Mucosa of descending colon (tissue), 3 donors: ENCODE measurements at regions not wholly inside any gene's neighbourhood (a gene's known extent, or its start where the extent isn't known, plus 50 kb on each side); places are given as distances from the start of the nearest gene placed in this dataset.

Experiments
- ATAC-seq: fragments of 200-7000 bp; cut with Tn5 transposase; one replicate; pipeline ENCODE4 v1.9.1; 2020; ENCODE audit warnings: mild to moderate bottlenecking, moderate library complexity
- DNase-seq, 3 donors: peaks; one replicate each; pipeline ENCODE4 v3.0.0-alpha.2; 2020
- H3K36me3 ChIP-seq: fragments of 200-600 bp; one replicate; pipeline ENCODE4 v1.8.0; 2021; ENCODE audit warnings: low read depth, mild to moderate bottlenecking
- H3K4me1 ChIP-seq: fragments of 200-600 bp; one replicate; pipeline ENCODE4 v1.8.0; 2021; ENCODE audit warnings: low read depth, mild to moderate bottlenecking
- H3K4me3 ChIP-seq: fragments of 200-600 bp; one replicate; pipeline ENCODE4 v1.8.0; 2021; ENCODE audit warnings: mild to moderate bottlenecking
- H3K9me3 ChIP-seq: fragments of 200-600 bp; one replicate; pipeline ENCODE4 v1.8.0; 2021; ENCODE audit warnings: mild to moderate bottlenecking
- intact Hi-C, 2 donors: fragments of 100-400 bp; cut with DNase I in 1 of 2; cut with micrococcal nuclease in 1 of 2; formaldehyde crosslinking; loops; one replicate each; pipeline versions ENCODE4 v1.11.0 to v1.11.1; 2022; cut with DNase I, micrococcal nuclease
- TF ChIP-seq, protein P1 (sequence below): fragments of 200-600 bp; IDR thresholded peaks from one replicate; pipeline ENCODE4 v1.8.0; 2022; ENCODE audit warnings: antibody characterized with exemption, mild to moderate bottlenecking
- donor health status: DM: no; HTN: no; CAD: no; lungs with moderate emphysema.
- donor health status: DM: no; HTN: no; CAD: no.
- donor health status: DM: no; HTN: yes; CAD: no.

DNA sequence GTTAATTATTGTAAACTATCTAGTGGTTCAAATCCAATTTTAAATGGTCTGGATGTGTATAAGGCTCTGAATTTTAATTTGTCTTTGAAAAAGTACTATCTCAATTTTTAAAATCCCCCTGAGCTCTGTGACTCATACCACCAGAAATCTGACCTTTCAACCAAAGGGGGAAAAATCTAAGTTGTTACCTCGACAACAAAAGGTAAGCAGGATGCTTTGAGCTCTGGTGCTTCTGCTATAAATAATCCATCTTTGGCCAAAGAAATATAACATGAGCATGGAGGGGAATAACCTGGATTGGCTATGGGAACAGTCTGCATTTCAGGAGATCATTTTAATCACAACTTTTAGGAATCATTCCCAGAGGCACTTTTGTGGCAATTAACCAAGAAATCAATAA, 76.3 kb upstream of the PCSK1 start:
- intact Hi-C loops = no loop called here
- TF ChIP-seq, protein P1, sequence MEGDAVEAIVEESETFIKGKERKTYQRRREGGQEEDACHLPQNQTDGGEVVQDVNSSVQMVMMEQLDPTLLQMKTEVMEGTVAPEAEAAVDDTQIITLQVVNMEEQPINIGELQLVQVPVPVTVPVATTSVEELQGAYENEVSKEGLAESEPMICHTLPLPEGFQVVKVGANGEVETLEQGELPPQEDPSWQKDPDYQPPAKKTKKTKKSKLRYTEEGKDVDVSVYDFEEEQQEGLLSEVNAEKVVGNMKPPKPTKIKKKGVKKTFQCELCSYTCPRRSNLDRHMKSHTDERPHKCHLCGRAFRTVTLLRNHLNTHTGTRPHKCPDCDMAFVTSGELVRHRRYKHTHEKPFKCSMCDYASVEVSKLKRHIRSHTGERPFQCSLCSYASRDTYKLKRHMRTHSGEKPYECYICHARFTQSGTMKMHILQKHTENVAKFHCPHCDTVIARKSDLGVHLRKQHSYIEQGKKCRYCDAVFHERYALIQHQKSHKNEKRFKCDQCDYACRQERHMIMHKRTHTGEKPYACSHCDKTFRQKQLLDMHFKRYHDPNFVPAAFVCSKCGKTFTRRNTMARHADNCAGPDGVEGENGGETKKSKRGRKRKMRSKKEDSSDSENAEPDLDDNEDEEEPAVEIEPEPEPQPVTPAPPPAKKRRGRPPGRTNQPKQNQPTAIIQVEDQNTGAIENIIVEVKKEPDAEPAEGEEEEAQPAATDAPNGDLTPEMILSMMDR = no peak
- H3K4me1 ChIP-seq = peaks cover 9% of the 10 kb centered on the region
- no peaks in the 10 kb centered on the region for H3K36me3 ChIP-seq
- DNase-seq (no peak), ATAC-seq (peak; percentile 6)
- H3K9me3 ChIP-seq = no peaks in the 10 kb centered on the region
- no peak overlapping the region for H3K4me3 ChIP-seq

DNA sequence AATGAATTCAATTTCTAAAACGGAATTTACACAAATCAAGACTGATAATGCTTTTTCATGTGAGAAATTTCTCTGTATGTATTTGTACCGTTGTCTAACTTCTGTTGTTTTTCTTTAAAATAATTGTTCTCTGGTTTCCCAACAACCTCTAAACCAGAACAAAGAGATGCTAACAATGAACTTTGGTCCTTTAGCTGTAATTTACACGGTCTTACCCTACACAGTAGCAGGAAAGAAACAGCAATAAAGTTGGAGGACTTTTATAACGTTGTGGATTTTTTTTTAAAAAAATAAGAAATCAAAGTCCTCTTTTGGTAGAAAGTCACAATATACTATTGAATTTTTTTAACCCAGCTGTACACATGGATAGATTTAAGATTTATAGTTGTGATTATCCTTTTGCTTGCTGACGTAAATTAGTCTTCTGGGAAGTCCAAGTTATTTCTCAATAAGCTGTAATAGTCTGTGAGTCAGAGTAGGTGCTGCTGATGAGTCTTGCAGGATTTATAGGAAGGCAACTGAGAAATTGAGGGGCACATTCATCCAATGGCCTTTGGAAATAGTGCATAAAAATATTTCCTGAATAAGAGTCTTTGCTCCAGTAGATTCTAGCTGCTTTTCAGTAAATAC, 76.8 kb upstream of the PCSK1 start:
- ATAC-seq (peak; percentile 91), DNase-seq (no peak)
- no peaks in the 10 kb centered on the region for H3K36me3 ChIP-seq
- no peak overlapping the region for H3K4me3 ChIP-seq
- TF ChIP-seq, protein P1 = no peak
- intact Hi-C loops = no loop called here
- H3K9me3 ChIP-seq = no peaks in the 10 kb centered on the region
- H3K4me1 ChIP-seq = peaks cover 9% of the 10 kb centered on the region

DNA sequence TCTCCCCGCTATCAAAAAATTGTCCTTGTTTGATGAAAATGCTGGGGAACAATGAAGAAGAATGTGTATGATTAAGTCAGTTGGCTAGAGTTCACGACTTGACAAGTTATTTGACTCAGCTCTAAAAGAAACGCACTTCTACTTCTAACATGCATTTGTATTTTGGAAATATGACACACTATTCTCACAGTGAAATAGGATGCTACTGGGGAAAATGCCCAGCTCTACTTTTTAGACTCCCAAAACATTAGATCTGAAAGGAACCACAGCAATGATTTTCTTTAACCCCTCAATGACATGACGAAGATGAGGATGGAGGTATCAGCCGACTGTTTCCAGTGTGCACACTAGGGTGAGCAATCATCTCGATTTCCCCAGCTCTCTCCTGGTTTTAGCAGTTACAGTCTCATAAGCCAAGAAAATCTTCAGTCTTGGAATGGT, 83.6 kb upstream of the PCSK1 start:
- Histone ChIP-seq H3K4me3 (no peak overlapping the region), H3K4me1 (no peaks in the 10 kb centered on the region), H3K9me3 (no peaks in the 10 kb centered on the region), H3K36me3 (no peaks in the 10 kb centered on the region)
- ATAC-seq = no peak
- DNase-seq = no peak
- intact Hi-C loops = no loop called here
- TF ChIP-seq, protein P1 = no peak

DNA sequence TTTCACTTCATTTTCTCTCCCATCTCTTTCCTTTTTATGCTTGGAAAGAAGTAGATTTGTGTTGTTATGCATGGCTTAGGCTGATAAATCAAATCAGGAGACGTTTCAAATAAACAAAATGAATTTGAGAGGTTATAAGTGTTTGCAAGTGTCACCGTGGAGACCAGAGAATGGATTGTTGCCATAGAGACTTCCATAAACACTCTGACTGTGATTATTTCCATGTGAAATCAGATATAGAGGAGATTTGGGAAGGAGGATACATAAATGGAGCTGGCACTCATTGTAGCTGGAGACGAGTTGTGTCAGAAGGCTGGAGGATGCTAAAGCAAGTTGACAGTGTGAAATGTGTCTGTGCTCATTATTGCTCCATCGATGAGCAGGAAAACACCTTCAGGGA, 84.2 kb upstream of the PCSK1 start:
- no peak for DNase-seq
- intact Hi-C loops = no loop called here
- TF ChIP-seq, protein P1 = no peak
- Histone ChIP-seq H3K9me3 (no peaks in the 10 kb centered on the region), H3K4me1 (no peaks in the 10 kb centered on the region), H3K4me3 (no peak overlapping the region), H3K36me3 (no peaks in the 10 kb centered on the region)
- peak; percentile 12 for ATAC-seq

DNA sequence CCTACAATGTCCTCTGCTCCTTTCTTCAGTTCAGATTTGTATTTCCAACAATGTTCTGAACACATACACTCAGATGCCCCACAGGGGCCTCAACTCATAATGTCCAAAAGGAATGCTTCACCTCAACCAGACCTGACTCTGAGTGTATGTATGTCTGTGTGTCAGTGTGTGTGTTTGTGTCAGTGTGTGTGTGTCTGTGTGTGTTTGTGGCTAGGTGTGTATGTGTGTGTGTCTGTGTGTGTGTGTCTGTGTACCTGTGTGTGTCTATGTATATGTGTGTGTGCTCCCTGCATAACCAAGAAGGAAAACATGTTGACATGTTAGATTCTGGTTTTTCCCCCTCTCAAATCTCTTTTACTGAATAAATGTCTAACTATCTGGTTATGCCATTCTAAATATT, 87.3 kb upstream of the PCSK1 start:
- no peaks in the 10 kb centered on the region for H3K9me3 ChIP-seq
- H3K4me3 ChIP-seq = no peak overlapping the region
- intact Hi-C loops = no loop called here
- TF ChIP-seq, protein P1 = no peak
- ATAC-seq (no peak), DNase-seq (no peak)
- H3K36me3 ChIP-seq = no peaks in the 10 kb centered on the region
- H3K4me1 ChIP-seq = no peaks in the 10 kb centered on the region
